GM12892 (cell line): ENCODE measurements at regions not wholly inside any gene's neighbourhood (a gene's known extent, or its start where the extent isn't known, plus 50 kb on each side); places are given as distances from the start of the nearest gene placed in this dataset.

Source experiments
- POLR2A ChIP-seq: IDR thresholded peaks from 2 replicates; pipeline ENCODE4 v1.6.1; 2011; ENCODE audit warnings: low read depth, low read length, control low read depth
- POLR2AphosphoS5 ChIP-seq: IDR thresholded peaks from 2 replicates; pipeline ENCODE4 v1.6.1; 2011; ENCODE audit warnings: low read depth, low read length, control low read depth

GRCh38 chr1:170230323-170230722 is 84.6 kb downstream of the NTMT2 start:
- TF ChIP-seq POLR2A (no peak), POLR2AphosphoS5 (no peak)
